Ovary (tissue), 3 donors: ENCODE measurements at regions not wholly inside any gene's neighbourhood (a gene's known extent, or its start where the extent isn't known, plus 50 kb on each side); places are given as distances from the start of the nearest gene placed in this dataset.

Experiments
- CTCF ChIP-seq, 3 donors: fragments of 450-650 bp in 2 of 3; fragments of 200-600 bp in 1 of 3; IDR thresholded peaks; one replicate each; pipeline versions ENCODE4 v1.5.1 to v1.8.0; 2016 to 2022; ENCODE audit warnings: antibody characterized with exemption in 3 of 3, mild to moderate bottlenecking in 1 of 3
- EP300 ChIP-seq: sonication (generic); formaldehyde crosslinking; IDR thresholded peaks from one replicate; pipeline ENCODE4 v1.6.1; 2017; ENCODE audit warnings: antibody characterized with exemption
- POLR2A ChIP-seq: fragments of 450-650 bp; IDR thresholded peaks from one replicate; pipeline ENCODE4 v1.6.1; 2017; ENCODE audit warnings: antibody characterized with exemption, mild to moderate bottlenecking, moderate library complexity
- donor health status: DM: no; HTN: no; CAD: no.

DNA sequence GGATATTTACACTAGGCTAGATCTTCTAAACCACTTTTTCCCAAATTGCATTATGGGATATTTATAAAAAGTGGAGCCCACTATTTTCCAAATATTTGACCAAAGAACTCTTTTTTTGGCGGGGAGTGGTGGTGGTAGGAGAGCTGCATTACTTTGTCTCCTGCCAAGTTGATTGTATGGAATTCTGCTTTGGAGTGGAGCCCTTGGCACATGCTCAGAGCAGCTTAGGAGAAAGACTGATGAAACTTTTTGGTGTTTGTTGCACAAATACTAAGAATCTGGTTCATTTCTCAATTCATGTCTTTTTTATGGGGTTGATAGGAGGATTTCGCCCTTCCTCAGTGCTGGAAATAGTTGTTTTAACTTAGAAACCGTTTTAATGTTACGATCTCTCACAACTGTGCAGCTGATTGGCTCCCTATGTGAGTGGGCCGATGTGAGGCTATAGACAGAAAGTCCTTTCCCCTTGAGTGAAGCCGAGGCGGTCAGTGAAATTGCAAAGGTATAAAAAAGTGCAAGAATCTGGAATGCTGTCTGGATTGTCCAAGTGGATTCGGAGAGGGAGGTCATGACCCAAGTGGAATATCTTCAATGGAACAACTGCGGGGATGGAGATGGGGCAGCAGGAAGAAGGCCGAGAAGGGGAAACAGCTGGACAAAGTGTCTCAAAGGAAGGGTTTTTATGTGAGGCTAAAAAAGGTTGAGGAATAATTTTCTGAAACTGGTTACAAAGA, 415.9 kb downstream of the FGF9 start:
- TF ChIP-seq CTCF (IDR thresholded peaks at IDR 0.05) (no peak), EP300 (no peak), POLR2A (no peak)
